ENCODE measurements at regions not wholly inside any gene's neighbourhood (a gene's known extent, or its start where the extent isn't known, plus 50 kb on each side); places are given as distances from the start of the nearest gene placed in this dataset.

GRCh38 chr4:11860996-11861395 lies 432.3 kb upstream of the HS3ST1 start:
- TF ChIP-seq CTCF (IDR thresholded peaks at IDR 0.05) = no peak
- Histone ChIP-seq H3K27me3 (no peaks in the 10 kb centered on the region), H3K4me3 (no peak overlapping the region), H3K4me1 (no peaks in the 10 kb centered on the region), H3K36me3 (no peaks in the 10 kb centered on the region), H3K9ac (ENCODE audit: low read depth in 2 of 2, low read length in 2 of 2) (no peak overlapping the region), H3K9me3 (no peaks in the 10 kb centered on the region), H3K27ac (no peak overlapping the region)
- intact Hi-C loops (cut with DNase I) = no loop called here
- no peak for DNase-seq

DNA sequence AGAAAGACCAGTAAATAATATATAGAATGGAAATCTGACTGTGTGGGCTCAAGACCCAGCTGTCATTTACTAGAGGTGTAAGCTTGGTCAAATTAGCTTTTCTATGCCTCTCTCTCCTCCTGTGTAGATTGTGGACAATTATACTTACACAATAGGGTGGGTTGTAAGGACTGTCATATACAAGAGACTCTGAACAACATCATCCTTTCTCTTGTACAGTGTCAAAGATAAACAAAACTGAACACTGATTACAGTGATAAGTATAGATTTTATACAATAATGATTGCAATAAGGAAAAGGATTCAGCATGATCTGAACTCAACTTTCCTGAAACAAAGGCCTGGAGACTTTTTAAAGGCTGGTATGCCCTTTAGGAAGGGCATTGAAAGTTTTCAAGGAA lies 429.2 kb upstream of the HS3ST1 start:
- Histone ChIP-seq H3K27ac (peak overlapping the region; percentile 20), H3K4me1 (no peaks in the 10 kb centered on the region), H3K9me3 (no peaks in the 10 kb centered on the region), H3K27me3 (no peaks in the 10 kb centered on the region), H3K9ac (ENCODE audit: low read depth in 2 of 2, low read length in 2 of 2) (no peak overlapping the region), H3K4me3 (no peak overlapping the region), H3K36me3 (no peaks in the 10 kb centered on the region)
- TF ChIP-seq CTCF (IDR thresholded peaks at IDR 0.05) = no peak
- DNase-seq = no peak
- intact Hi-C loops (cut with DNase I) = no loop called here

- H3K4me3 ChIP-seq = no peak overlapping the region
- no peaks in the 10 kb centered on the region for H3K4me1 ChIP-seq
- H3K27me3 ChIP-seq = no peaks in the 10 kb centered on the region
- H3K9me3 ChIP-seq = no peaks in the 10 kb centered on the region
- intact Hi-C loops (cut with DNase I) = no loop called here
- no peak for DNase-seq
- no peak for TF ChIP-seq CTCF (IDR thresholded peaks at IDR 0.05)
- no peak overlapping the region for H3K9ac ChIP-seq (ENCODE audit: low read depth in 2 of 2, low read length in 2 of 2)
- H3K36me3 ChIP-seq = no peaks in the 10 kb centered on the region
- no peak overlapping the region for H3K27ac ChIP-seq
Observed at GRCh38 chr4:11847167-11847566, 418.5 kb upstream of the HS3ST1 start.

GRCh38 chr4:11843927-11844326 lies 415.2 kb upstream of the HS3ST1 start:
- Histone ChIP-seq H3K9ac (ENCODE audit: low read depth in 2 of 2, low read length in 2 of 2) (no peak overlapping the region), H3K27me3 (no peaks in the 10 kb centered on the region), H3K9me3 (no peaks in the 10 kb centered on the region), H3K36me3 (no peaks in the 10 kb centered on the region), H3K27ac (no peak overlapping the region), H3K4me1 (no peaks in the 10 kb centered on the region), H3K4me3 (no peak overlapping the region)
- intact Hi-C loops (cut with DNase I) = no loop called here
- TF ChIP-seq CTCF (IDR thresholded peaks at IDR 0.05) = no peak
- DNase-seq = no peak

- DNase-seq = no peak
- H3K4me3 ChIP-seq = no peak overlapping the region
- no peaks in the 10 kb centered on the region for H3K36me3 ChIP-seq
- no peaks in the 10 kb centered on the region for H3K9me3 ChIP-seq
- no peaks in the 10 kb centered on the region for H3K27me3 ChIP-seq
- H3K4me1 ChIP-seq = no peaks in the 10 kb centered on the region
- no peak overlapping the region for H3K27ac ChIP-seq
- intact Hi-C loops (cut with DNase I) = no loop called here
- no peak overlapping the region for H3K9ac ChIP-seq (ENCODE audit: low read depth in 2 of 2, low read length in 2 of 2)
- no peak for TF ChIP-seq CTCF (IDR thresholded peaks at IDR 0.05)
Observed at GRCh38 chr4:11843340-11843739, 414.6 kb upstream of the HS3ST1 start.

All from colonic mucosa (tissue), 4 donors.